Endothelial cell of umbilical vein (primary cell): ENCODE measurements at regions not wholly inside any gene's neighbourhood (a gene's known extent, or its start where the extent isn't known, plus 50 kb on each side); places are given as distances from the start of the nearest gene placed in this dataset.

Source experiments
- EZH2 ChIP-seq: IDR thresholded peaks from 2 replicates; pipeline ENCODE4 v1.6.1; 2012; ENCODE audit warnings: borderline replicate concordance, low read depth, mild to moderate bottlenecking, moderate library complexity, low read length, inconsistent platforms; ENCODE audit not compliant: severe bottlenecking
- FOS ChIP-seq: IDR thresholded peaks from 2 replicates; pipeline ENCODE4 v1.6.1; 2011; ENCODE audit warnings: mild to moderate bottlenecking, low read length, moderate library complexity, borderline replicate concordance; ENCODE audit not compliant: insufficient read depth
- JUN ChIP-seq: IDR thresholded peaks from 2 replicates; pipeline ENCODE4 v1.6.1; 2011; ENCODE audit warnings: borderline replicate concordance, low read depth; ENCODE audit not compliant: insufficient read length, insufficient read depth

DNA sequence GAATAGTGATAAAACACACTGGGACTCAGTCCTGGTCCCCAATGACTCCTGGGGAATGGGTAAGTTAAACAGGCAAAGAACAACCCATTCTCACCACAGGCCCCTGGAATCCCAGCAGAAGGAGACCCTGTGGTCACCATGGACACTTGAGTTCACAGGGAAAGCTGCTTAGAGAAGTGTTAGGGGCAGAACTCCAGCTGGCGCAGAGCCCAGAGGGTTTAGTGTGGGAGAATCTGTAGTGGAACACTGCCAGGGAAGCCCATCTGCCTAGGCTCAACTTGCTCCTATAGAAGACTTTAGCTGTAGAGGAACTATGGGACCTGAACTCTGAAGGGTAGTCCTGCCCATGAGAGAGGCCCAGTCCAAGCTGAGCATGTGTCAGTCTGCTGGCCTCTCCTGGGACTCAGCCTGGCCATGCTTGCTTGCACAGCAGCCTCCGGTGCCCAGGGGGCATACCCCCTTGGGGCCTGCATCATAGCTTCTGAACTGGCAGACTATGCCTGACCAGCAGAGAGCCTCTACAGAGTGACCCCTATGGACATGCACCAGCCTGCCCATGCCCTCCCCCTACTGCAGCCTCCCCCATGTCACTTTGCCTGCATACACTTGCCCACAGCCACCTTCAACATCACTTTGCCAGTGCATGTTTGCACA, 343.5 kb downstream of the IDS start:
- no peak for TF ChIP-seq EZH2
- TF ChIP-seq JUN: no peak
- no peak for TF ChIP-seq FOS
